Glutamatergic neuron (in vitro differentiated cells): ENCODE measurements at regions not wholly inside any gene's neighbourhood (a gene's known extent, or its start where the extent isn't known, plus 50 kb on each side); places are given as distances from the start of the nearest gene placed in this dataset.

Experiments
- DNase-seq: peaks from one replicate; pipeline ENCODE4 v3.0.0; 2022
- H3K27ac Mint-ChIP-seq: one replicate; pipeline ENCODE4 v1.8.0; 2020; ENCODE audit warnings: mild to moderate bottlenecking, mixed read lengths, inconsistent platforms; ENCODE audit not compliant: unreplicated experiment
- H3K27me3 Mint-ChIP-seq: one replicate; pipeline ENCODE4 v1.8.0; 2020; ENCODE audit warnings: mild to moderate bottlenecking, moderate library complexity, mixed read lengths, inconsistent platforms; ENCODE audit not compliant: unreplicated experiment
- H3K36me3 Mint-ChIP-seq: one replicate; pipeline ENCODE4 v1.8.0; 2020; ENCODE audit warnings: mild to moderate bottlenecking, mixed read lengths, inconsistent platforms; ENCODE audit not compliant: unreplicated experiment
- H3K4me1 Mint-ChIP-seq: one replicate; pipeline ENCODE4 v1.8.0; 2020; ENCODE audit warnings: mild to moderate bottlenecking, low read depth, mixed read lengths, inconsistent platforms; ENCODE audit not compliant: unreplicated experiment
- H3K4me3 Mint-ChIP-seq: one replicate; pipeline ENCODE4 v1.8.0; 2020; ENCODE audit warnings: mild to moderate bottlenecking, mixed read lengths, inconsistent platforms; ENCODE audit not compliant: unreplicated experiment
- H3K9me3 Mint-ChIP-seq: one replicate; pipeline ENCODE4 v1.8.0; 2020; ENCODE audit warnings: mild to moderate bottlenecking, moderate library complexity, mixed read lengths, inconsistent platforms; ENCODE audit not compliant: unreplicated experiment
- TF ChIP-seq, protein P1 (sequence below): fragments of 200-600 bp; sonication (generic); IDR thresholded peaks from one replicate; pipeline ENCODE4 v1.5.0; 2021; ENCODE audit not compliant: partially characterized antibody, unreplicated experiment

DNA sequence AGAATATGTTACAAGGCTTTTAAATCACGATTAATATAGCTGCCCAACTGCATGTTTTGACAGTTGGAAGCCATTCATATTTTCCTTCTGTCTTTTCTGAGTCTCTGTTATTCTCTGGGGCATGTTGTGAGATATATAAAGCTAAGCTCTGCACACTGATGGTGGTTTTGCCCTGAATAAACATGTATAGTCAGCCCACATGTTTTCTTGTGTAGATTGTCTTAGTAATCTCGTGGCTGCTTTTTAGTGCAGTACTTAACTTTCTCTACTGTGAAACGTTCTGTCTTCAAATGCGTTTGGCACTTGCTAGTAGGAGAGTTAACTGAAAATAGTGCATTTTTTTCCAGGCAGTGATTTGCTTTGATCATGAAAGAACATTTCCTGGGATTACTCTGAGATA, 268.5 kb downstream of the DNAJB9 start:
- H3K36me3 Mint-ChIP-seq, result peaks cover 8% of the 10 kb centered on the region
- no peaks in the 10 kb centered on the region for H3K27me3 Mint-ChIP-seq
- H3K9me3 Mint-ChIP-seq, result peaks cover 1% of the 10 kb centered on the region
- no peak overlapping the region for H3K4me3 Mint-ChIP-seq
- no peak for DNase-seq
- H3K27ac Mint-ChIP-seq, result no peak overlapping the region
- TF ChIP-seq, protein P1, sequence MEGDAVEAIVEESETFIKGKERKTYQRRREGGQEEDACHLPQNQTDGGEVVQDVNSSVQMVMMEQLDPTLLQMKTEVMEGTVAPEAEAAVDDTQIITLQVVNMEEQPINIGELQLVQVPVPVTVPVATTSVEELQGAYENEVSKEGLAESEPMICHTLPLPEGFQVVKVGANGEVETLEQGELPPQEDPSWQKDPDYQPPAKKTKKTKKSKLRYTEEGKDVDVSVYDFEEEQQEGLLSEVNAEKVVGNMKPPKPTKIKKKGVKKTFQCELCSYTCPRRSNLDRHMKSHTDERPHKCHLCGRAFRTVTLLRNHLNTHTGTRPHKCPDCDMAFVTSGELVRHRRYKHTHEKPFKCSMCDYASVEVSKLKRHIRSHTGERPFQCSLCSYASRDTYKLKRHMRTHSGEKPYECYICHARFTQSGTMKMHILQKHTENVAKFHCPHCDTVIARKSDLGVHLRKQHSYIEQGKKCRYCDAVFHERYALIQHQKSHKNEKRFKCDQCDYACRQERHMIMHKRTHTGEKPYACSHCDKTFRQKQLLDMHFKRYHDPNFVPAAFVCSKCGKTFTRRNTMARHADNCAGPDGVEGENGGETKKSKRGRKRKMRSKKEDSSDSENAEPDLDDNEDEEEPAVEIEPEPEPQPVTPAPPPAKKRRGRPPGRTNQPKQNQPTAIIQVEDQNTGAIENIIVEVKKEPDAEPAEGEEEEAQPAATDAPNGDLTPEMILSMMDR, result no peak
- H3K4me1 Mint-ChIP-seq, result no peaks in the 10 kb centered on the region

DNA sequence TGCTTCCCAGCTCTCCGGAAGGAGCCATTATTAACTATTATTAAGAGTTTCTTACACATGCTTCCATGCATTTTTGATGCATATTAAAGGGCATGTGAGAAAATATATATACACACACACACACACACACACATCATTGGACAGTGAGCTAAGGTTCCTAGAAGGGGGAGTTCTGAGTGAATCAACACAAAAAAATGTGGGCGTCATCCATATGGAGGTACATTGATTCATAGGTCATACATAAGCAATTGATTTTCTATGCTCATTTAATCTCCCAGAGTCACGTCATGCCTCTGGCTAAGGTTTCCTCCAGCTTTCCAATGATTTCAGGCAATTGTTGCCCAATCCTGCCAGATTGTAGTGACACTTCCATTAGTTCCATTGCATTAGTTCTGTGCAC, 269.4 kb downstream of the DNAJB9 start:
- no peaks in the 10 kb centered on the region for H3K4me1 Mint-ChIP-seq
- peaks cover 1% of the 10 kb centered on the region for H3K9me3 Mint-ChIP-seq
- no peak for DNase-seq
- H3K36me3 Mint-ChIP-seq, result no peaks in the 10 kb centered on the region
- no peak overlapping the region for H3K27ac Mint-ChIP-seq
- H3K27me3 Mint-ChIP-seq, result no peaks in the 10 kb centered on the region
- no peak overlapping the region for H3K4me3 Mint-ChIP-seq
- TF ChIP-seq, protein P1, result no peak

DNA sequence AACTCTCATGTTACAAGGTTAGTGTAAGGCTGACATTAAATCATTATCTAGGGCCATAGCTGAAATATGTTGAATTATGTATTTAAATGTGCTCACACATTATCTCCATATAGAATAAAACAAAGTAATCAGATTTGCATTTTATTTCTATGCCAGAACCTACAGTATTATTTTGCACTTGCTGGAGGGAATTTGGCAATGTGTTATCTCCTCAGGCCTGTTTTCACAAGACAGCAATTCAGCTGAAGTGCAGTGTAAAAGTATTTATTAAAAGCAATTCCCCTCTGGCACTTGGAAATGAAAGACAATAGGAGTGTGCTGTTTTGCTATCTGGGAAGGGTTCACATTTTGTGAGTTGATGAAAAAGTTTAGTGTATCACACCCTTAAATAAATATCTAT, 276.3 kb downstream of the DNAJB9 start:
- Mint-ChIP-seq H3K4me1 (no peaks in the 10 kb centered on the region), H3K27ac (no peak overlapping the region), H3K36me3 (no peaks in the 10 kb centered on the region), H3K4me3 (no peak overlapping the region), H3K27me3 (no peaks in the 10 kb centered on the region), H3K9me3 (no peaks in the 10 kb centered on the region)
- TF ChIP-seq, protein P1, result no peak
- no peak for DNase-seq

DNA sequence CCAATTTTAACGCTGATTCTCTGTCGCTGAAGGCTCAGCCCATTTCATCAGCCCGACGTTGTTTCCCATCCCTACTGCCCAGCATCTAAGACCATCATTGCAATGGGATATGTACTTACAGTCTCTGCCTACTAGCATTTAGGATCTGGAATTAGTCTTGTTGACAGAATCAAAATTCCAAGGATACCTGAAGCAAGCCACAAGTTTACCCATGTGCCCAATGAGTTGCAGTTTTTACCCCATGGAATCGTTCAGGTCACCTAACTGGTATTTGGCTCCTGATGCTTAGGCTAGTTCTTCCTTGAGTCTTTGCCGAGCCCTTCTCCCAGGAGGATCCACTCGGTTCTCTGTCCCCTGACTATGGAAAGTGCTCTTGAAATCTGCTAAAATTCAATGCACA, 276.8 kb downstream of the DNAJB9 start:
- TF ChIP-seq, protein P1, result no peak
- DNase-seq, result no peak
- Mint-ChIP-seq H3K4me3 (no peak overlapping the region), H3K9me3 (no peaks in the 10 kb centered on the region), H3K4me1 (no peaks in the 10 kb centered on the region), H3K36me3 (no peaks in the 10 kb centered on the region), H3K27me3 (no peaks in the 10 kb centered on the region), H3K27ac (no peak overlapping the region)

DNA sequence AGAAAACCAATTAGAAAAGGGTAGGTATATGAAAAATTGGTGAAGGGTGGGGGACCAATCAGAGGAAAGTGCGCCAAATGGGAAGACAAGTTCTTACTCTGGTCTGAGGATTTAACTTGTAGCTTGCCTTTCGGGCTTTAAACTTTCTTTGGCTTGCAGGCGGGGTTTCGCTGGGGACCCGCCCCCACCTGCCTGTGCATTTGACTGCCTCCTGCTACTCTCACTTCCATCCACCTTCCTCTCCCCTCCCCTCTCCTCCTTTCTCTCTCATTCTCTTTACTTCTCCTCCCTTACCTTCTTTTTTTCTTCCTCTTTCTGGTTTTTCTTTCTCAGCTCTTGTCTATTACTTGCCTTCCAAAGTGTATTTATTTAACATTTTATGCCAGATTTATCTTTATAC, 278.8 kb downstream of the DNAJB9 start:
- Mint-ChIP-seq H3K27ac (no peak overlapping the region), H3K9me3 (no peaks in the 10 kb centered on the region), H3K36me3 (no peaks in the 10 kb centered on the region), H3K4me3 (no peak overlapping the region), H3K4me1 (no peaks in the 10 kb centered on the region), H3K27me3 (no peaks in the 10 kb centered on the region)
- no peak for DNase-seq
- TF ChIP-seq, protein P1, result no peak
